ENCODE measurements at regions not wholly inside any gene's neighbourhood (a gene's known extent, or its start where the extent isn't known, plus 50 kb on each side); places are given as distances from the start of the nearest gene placed in this dataset.

- no peak overlapping the region for H3K4me3 ChIP-seq (ENCODE audit: low read depth, low read length)
- POLR2A ChIA-PET = no interaction called here
- no peak for DNase-seq (ENCODE audit: low read depth)
- CTCF ChIA-PET = interaction anchor here (0.6 to 4.3 kb wide), 16 partner anchors 11 to 1262 kb away, joined by 3 to 72 read pairs (median 4); no protein-coding TSS in a partner anchor
- H3K27me3 ChIP-seq (ENCODE audit: control insufficient read depth, insufficient read depth, low read length) = peaks cover 15% of the 10 kb centered on the region
- no peak for TF ChIP-seq CTCF (IDR thresholded peaks at IDR 0.05; ENCODE audit: insufficient read depth, low read depth, low read length)
- H3K36me3 ChIP-seq (ENCODE audit: control insufficient read depth, insufficient read depth, low read length) = no peaks in the 10 kb centered on the region
Measured at GRCh38 chr2:64311191-64311910, 142.6 kb upstream of the LGALSL start.

GRCh38 chr2:64311948-64312621 is 141.9 kb upstream of the LGALSL start:
- POLR2A ChIA-PET = interaction anchor here (0.5 kb wide), 1 partner anchor 13 kb away, joined by 3 read pairs; no protein-coding TSS in a partner anchor
- peak; percentile 71 for TF ChIP-seq CTCF (IDR thresholded peaks at IDR 0.05; ENCODE audit: insufficient read depth, low read depth, low read length)
- CTCF ChIA-PET = interaction anchor here (0.6 to 4.3 kb wide), 24 partner anchors 10 to 266 kb away, joined by 3 to 72 read pairs (median 4); no protein-coding TSS in a partner anchor

DNA sequence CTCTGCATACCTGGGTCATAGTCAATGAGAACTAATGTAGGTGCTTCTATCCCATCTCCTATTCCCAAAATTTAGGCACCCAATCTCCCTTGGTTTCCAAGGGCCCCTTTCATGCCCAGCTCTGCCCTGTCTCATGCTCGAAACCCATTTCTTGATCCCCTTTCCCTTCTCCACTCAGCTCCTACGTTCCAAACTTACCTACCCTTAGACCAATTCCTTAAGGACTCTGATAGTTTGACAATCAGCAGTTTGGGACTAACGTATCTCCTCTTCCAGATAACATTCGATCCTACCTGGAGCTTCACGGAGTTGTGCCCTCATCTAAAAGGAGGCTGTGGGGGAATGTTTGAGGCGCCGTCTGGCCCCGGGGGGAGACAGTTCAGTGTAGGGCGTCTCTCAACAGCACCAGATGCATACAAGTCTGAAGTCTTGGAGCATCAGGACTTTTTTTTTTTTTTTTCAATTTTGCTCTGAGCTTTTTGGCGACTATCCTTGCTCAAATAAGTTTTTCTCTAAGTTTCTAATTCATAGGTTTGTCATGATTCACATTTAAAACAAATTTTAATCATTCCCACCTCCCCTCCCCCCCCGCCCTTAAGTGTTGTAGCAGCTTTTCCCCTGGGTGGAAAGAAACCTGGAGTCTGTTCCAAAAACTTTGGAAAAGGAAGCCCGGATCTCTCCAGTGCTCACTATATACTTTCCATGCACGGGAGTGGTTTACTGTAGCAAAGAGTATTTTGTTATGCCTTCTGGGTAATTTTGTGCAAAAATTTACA is 141.2 kb upstream of the LGALSL start:
- POLR2A ChIA-PET = no interaction called here

More at GRCh38 chr2:64311948-64312621, 141.9 kb upstream of the LGALSL start:
- H3K4me3 ChIP-seq (ENCODE audit: low read depth, low read length) = no peak overlapping the region
- peaks cover 15% of the 10 kb centered on the region for H3K27me3 ChIP-seq (ENCODE audit: control insufficient read depth, insufficient read depth, low read length)
- no peaks in the 10 kb centered on the region for H3K36me3 ChIP-seq (ENCODE audit: control insufficient read depth, insufficient read depth, low read length)
- peak; percentile 62 for DNase-seq (ENCODE audit: low read depth)

GRCh38 chr2:64313398-64313723 is 140.6 kb upstream of the LGALSL start:
- POLR2A ChIA-PET = no interaction called here
- DNase-seq (ENCODE audit: low read depth) = no peak
- no peaks in the 10 kb centered on the region for H3K36me3 ChIP-seq (ENCODE audit: control insufficient read depth, insufficient read depth, low read length)
- no peak overlapping the region for H3K4me3 ChIP-seq (ENCODE audit: low read depth, low read length)
- H3K27me3 ChIP-seq (ENCODE audit: control insufficient read depth, insufficient read depth, low read length) = peaks cover 15% of the 10 kb centered on the region
- TF ChIP-seq CTCF (IDR thresholded peaks at IDR 0.05; ENCODE audit: insufficient read depth, low read depth, low read length) = no peak
- CTCF ChIA-PET = interaction anchor here (0.7 to 4.3 kb wide), 8 partner anchors 9 to 1337 kb away, joined by 3 to 72 read pairs (median 4); no protein-coding TSS in a partner anchor

More for the DNA sequence above, 141.2 kb upstream of the LGALSL start:
- Histone ChIP-seq H3K4me3 (ENCODE audit: low read depth, low read length) (no peak overlapping the region), H3K27me3 (ENCODE audit: control insufficient read depth, insufficient read depth, low read length) (peaks cover 15% of the 10 kb centered on the region), H3K36me3 (ENCODE audit: control insufficient read depth, insufficient read depth, low read length) (no peaks in the 10 kb centered on the region)
- no peak for DNase-seq (ENCODE audit: low read depth)
- CTCF ChIA-PET = interaction anchor here (0.6 to 4.3 kb wide), 21 partner anchors 10 to 1337 kb away, joined by 3 to 72 read pairs (median 4); no protein-coding TSS in a partner anchor
- no peak for TF ChIP-seq CTCF (IDR thresholded peaks at IDR 0.05; ENCODE audit: insufficient read depth, low read depth, low read length)
